ENCODE measurements at regions not wholly inside any gene's neighbourhood (a gene's known extent, or its start where the extent isn't known, plus 50 kb on each side); places are given as distances from the start of the nearest gene placed in this dataset.

GRCh38 chr3:115218859-115219258, 71.8 kb upstream of the ZBTB20 start:
- TF ChIP-seq POLR2A (IDR thresholded peaks at IDR 0.05) (no peak), CTCF (IDR thresholded peaks at IDR 0.05 in 4 of 5, conservative IDR thresholded peaks at IDR 0.05 in 1 of 5) (no peak)
